Endothelial cell of umbilical vein (primary cell): ENCODE measurements at regions not wholly inside any gene's neighbourhood (a gene's known extent, or its start where the extent isn't known, plus 50 kb on each side); places are given as distances from the start of the nearest gene placed in this dataset.

ENCODE experiments used
- BruUV-seq: library from RNA; stranded (reverse); fragments of 400-500 nt; replicated peaks from 2 replicates; lab custom pipeline; 2021; lab: Mats Ljungman, UMichigan
- CTCF ChIA-PET: fragments of 300-600, 350-600 bp; sonication (Branson Sonifier 250); formaldehyde crosslinking; loops from one replicate; lab custom pipeline; 2021; ENCODE audit warnings: antibody characterized with exemption, inconsistent platforms; lab: Charles Lee
- POLR2A ChIA-PET: fragments of 300-600, 350-600 bp; sonication (Branson Sonifier 250); formaldehyde crosslinking; loops from one replicate; lab custom pipeline; 2021; ENCODE audit warnings: antibody characterized with exemption, inconsistent platforms; lab: Charles Lee
- DNase-seq: peaks from one replicate; pipeline ENCODE4 v3.0.0-alpha.2; 2011; ENCODE audit warnings: low read depth, low spot score
- FAIRE-seq: peaks from 2 replicates; lab custom pipeline; 2011; peaks lifted over from hg19 to GRCh38; lab: Jason Lieb, UNC
- H2AFZ ChIP-seq: 2 replicates; pipeline ENCODE4 v1.6.0; 2012; ENCODE audit warnings: low read depth, low read length, control low read depth, inconsistent platforms
- H3K27ac ChIP-seq: 2 replicates; pipeline ENCODE4 v1.5.1; 2011; ENCODE audit warnings: low read depth, mild to moderate bottlenecking, control low read depth, low read length, moderate library complexity; ENCODE audit not compliant: insufficient read depth
- H3K27me3 ChIP-seq, 2 experiments: 2 replicates each; pipeline versions ENCODE4 v1.6.0 to v1.6.1; 2011; ENCODE audit warnings: low read length in 2 of 2, mixed read lengths in 1 of 2; ENCODE audit not compliant: control insufficient read depth in 2 of 2, insufficient read depth in 2 of 2
- H3K36me3 ChIP-seq, 2 experiments: 2 replicates in 1 of 2; 3 replicates in 1 of 2; pipeline ENCODE4 v1.5.1; 2011; ENCODE audit warnings: low read length in 2 of 2, mild to moderate bottlenecking in 1 of 2, moderate library complexity in 1 of 2; ENCODE audit not compliant: control insufficient read depth in 2 of 2, insufficient read depth in 2 of 2; ENCODE audit errors: extremely low read depth in 1 of 2
- H3K4me1 ChIP-seq: 3 replicates; pipeline ENCODE4 v1.5.1; 2011; ENCODE audit warnings: mild to moderate bottlenecking, low read length; ENCODE audit not compliant: control insufficient read depth, insufficient read depth; ENCODE audit errors: extremely low read depth
- H3K4me2 ChIP-seq: 2 replicates; pipeline ENCODE4 v1.6.1; 2011; ENCODE audit warnings: low read length, control low read depth, mixed read lengths; ENCODE audit not compliant: insufficient read depth
- H3K4me3 ChIP-seq, 3 experiments: fragments of 200-600 bp in 1 of 3; sonication (generic), shearing (Covaris generic) in 1 of 3; replicated peaks in 1 of 3; 2 replicates each; pipeline ENCODE4 v1.5.1; 2011 to 2016; ENCODE audit warnings: control low read depth in 3 of 3, low read length in 3 of 3, mild to moderate bottlenecking in 2 of 3, inconsistent platforms in 1 of 3, low read depth in 1 of 3, moderate library complexity in 1 of 3; ENCODE audit not compliant: insufficient read depth in 1 of 3
- H3K79me2 ChIP-seq: 2 replicates; pipeline ENCODE4 v1.6.0; 2012; ENCODE audit warnings: low read length, inconsistent platforms; ENCODE audit not compliant: control insufficient read depth, insufficient read depth
- H3K9ac ChIP-seq: replicated peaks from 2 replicates; pipeline ENCODE3; 2011; ENCODE audit warnings: low read length, control low read depth; ENCODE audit not compliant: insufficient read depth; ENCODE audit errors: extremely low read depth
- H3K9me1 ChIP-seq: replicated peaks from 3 replicates; pipeline ENCODE4 v1.6.0; 2011; ENCODE audit warnings: mild to moderate bottlenecking, low read length; ENCODE audit not compliant: control insufficient read depth, insufficient read depth; ENCODE audit errors: extremely low read depth
- H3K9me3 ChIP-seq: replicated peaks from 2 replicates; pipeline ENCODE4 v1.5.1; 2012; ENCODE audit warnings: low read length, inconsistent platforms; ENCODE audit not compliant: control insufficient read depth, insufficient read depth
- H4K20me1 ChIP-seq: replicated peaks from 2 replicates; pipeline ENCODE3; 2011; ENCODE audit warnings: mild to moderate bottlenecking, low read length; ENCODE audit not compliant: control insufficient read depth, insufficient read depth; ENCODE audit errors: extremely low read depth
- FOS ChIP-seq: IDR thresholded peaks from 2 replicates; pipeline ENCODE4 v1.6.1; 2011; ENCODE audit warnings: mild to moderate bottlenecking, low read length, moderate library complexity, borderline replicate concordance; ENCODE audit not compliant: insufficient read depth
- GATA2 ChIP-seq: IDR thresholded peaks from 2 replicates; pipeline ENCODE4 v1.7.0; 2011; ENCODE audit warnings: low read depth, mild to moderate bottlenecking, moderate library complexity, mixed read lengths, low read length; ENCODE audit not compliant: insufficient read length, insufficient read depth
- JUN ChIP-seq: IDR thresholded peaks from 2 replicates; pipeline ENCODE4 v1.6.1; 2011; ENCODE audit warnings: borderline replicate concordance, low read depth; ENCODE audit not compliant: insufficient read length, insufficient read depth
- MYC ChIP-seq: IDR thresholded peaks from one replicate; pipeline ENCODE4 v1.6.1; 2011; ENCODE audit warnings: mild to moderate bottlenecking, low read depth, low read length
- POLR2A ChIP-seq: IDR thresholded peaks from 2 replicates; pipeline ENCODE4 v1.6.1; 2012; ENCODE audit warnings: low read depth, mild to moderate bottlenecking, control low read depth, low read length
- POLR2AphosphoS5 ChIP-seq: IDR thresholded peaks from 2 replicates; pipeline ENCODE4 v1.6.1; 2012; ENCODE audit warnings: low read depth, mild to moderate bottlenecking, control low read depth, low read length, moderate library complexity; ENCODE audit not compliant: insufficient read depth
- dilution Hi-C: fragments of 300-500 bp; cut with MboI; formaldehyde crosslinking; loops from one replicate; pipeline ENCODE4 v1.15.0; 2019; ENCODE audit warnings: low sequenced_read_pairs; ENCODE audit not compliant: extremely low pct_ligation_motif_present
- intact Hi-C: fragments of 100-400 bp; cut with micrococcal nuclease; formaldehyde crosslinking; loops from one replicate; pipeline ENCODE4 v1.10.0; 2022
- TF ChIP-seq, protein P1 (sequence below), 2 donors: IDR thresholded peaks; 1 replicate in 1 of 2; 2 replicates in 1 of 2; pipeline ENCODE4 v1.5.1; 2011; ENCODE audit warnings: low read length in 2 of 2, mild to moderate bottlenecking in 2 of 2, moderate library complexity in 2 of 2, control low read depth in 1 of 2, inconsistent platforms in 1 of 2, low read depth in 1 of 2; ENCODE audit not compliant: insufficient read depth in 1 of 2; ENCODE audit errors: extremely low read depth in 1 of 2
- TF ChIP-seq, protein P2 (sequence below): IDR thresholded peaks from 2 replicates; pipeline ENCODE4 v1.6.1; 2011; ENCODE audit not compliant: insufficient read depth, insufficient read length

DNA sequence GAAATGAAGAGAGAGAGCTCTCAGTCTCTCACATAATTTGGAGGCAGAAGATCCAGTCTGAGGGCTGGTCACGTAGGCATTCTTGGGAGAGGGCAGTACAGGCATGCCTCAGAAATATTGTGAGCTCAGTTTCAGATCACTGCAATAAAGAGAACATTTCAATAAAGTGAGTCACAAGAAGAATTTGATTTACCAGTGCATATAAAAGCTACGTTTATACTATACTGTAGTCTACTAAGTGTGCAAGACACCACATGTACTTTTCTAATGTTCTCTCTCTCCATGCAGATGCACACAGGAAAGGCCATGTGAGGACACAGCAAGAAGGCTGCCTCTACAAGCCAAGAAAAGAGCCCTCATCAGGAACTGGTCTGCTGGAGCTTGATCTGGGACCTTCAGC lies 583.5 kb upstream of the FAT1 start:
- ChIA-PET CTCF (no interaction called here), POLR2A (no interaction called here)
- Histone ChIP-seq H2AFZ (no peak overlapping the region), H3K4me3 (no peak overlapping the region), H3K9ac (no peak overlapping the region), H4K20me1 (no peaks in the 10 kb centered on the region), H3K27ac (no peak overlapping the region), H3K9me1 (no peaks in the 10 kb centered on the region), H3K27me3 (no peaks in the 10 kb centered on the region), H3K4me2 (no peak overlapping the region), H3K4me1 (no peaks in the 10 kb centered on the region), H3K79me2 (no peaks in the 10 kb centered on the region), H3K36me3 (no peaks in the 10 kb centered on the region), H3K9me3 (peaks cover 2% of the 10 kb centered on the region)
- no peak for DNase-seq
- intact Hi-C loops (no loop called here), dilution Hi-C loops (no loop called here)
- no TSS peak for BruUV-seq
- no peak for FAIRE-seq
- TF ChIP-seq FOS (no peak), MYC (no peak), GATA2 (no peak), POLR2A (no peak), POLR2AphosphoS5 (no peak), JUN (no peak)
- TF ChIP-seq, protein P1, sequence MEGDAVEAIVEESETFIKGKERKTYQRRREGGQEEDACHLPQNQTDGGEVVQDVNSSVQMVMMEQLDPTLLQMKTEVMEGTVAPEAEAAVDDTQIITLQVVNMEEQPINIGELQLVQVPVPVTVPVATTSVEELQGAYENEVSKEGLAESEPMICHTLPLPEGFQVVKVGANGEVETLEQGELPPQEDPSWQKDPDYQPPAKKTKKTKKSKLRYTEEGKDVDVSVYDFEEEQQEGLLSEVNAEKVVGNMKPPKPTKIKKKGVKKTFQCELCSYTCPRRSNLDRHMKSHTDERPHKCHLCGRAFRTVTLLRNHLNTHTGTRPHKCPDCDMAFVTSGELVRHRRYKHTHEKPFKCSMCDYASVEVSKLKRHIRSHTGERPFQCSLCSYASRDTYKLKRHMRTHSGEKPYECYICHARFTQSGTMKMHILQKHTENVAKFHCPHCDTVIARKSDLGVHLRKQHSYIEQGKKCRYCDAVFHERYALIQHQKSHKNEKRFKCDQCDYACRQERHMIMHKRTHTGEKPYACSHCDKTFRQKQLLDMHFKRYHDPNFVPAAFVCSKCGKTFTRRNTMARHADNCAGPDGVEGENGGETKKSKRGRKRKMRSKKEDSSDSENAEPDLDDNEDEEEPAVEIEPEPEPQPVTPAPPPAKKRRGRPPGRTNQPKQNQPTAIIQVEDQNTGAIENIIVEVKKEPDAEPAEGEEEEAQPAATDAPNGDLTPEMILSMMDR (IDR thresholded peaks at IDR 0.05; ENCODE audit: extremely low read depth in 1 of 2, insufficient read depth in 1 of 2, low read depth in 1 of 2, low read length in 2 of 2), result no peak
- TF ChIP-seq, protein P2, sequence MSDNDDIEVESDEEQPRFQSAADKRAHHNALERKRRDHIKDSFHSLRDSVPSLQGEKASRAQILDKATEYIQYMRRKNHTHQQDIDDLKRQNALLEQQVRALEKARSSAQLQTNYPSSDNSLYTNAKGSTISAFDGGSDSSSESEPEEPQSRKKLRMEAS, result no peak
